ENCODE measurements at regions not wholly inside any gene's neighbourhood (a gene's known extent, or its start where the extent isn't known, plus 50 kb on each side); places are given as distances from the start of the nearest gene placed in this dataset.

DNA sequence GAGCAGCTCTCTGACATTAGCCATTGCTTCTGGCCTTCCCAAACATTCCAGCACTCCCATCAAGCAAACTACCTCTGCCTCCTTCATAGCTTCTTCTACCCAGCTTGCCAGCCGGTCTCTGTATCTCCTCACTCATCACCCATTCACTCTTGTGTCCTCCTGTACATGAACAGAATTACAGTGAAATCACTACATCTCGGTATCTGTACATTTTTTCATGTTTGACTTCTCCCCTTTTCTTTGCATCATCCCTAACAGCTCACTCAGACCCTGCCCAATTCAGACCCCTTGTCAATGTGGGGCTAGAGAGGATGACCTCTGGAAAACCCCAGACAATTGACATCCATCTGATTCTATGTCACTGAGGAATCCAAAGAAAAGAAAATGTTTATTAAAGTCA lies 335.8 kb downstream of the TNS1 start:
- in situ Hi-C loops (cut with HindIII; ENCODE audit: low pct_unique_long_range_greater_than_20kb, low sequenced_read_pairs): no loop called here
- TF ChIP-seq CTCF (IDR thresholded peaks at IDR 0.05) (no peak), REST (IDR thresholded peaks at IDR 0.05; ENCODE audit: insufficient read depth in 1 of 2, low read depth in 2 of 2, low read length in 1 of 2) (no peak), POLR2AphosphoS5 (IDR thresholded peaks at IDR 0.05; ENCODE audit: low read depth, low read length) (no peak), TCF7L2 (IDR thresholded peaks at IDR 0.05; ENCODE audit: low read depth, low read length) (no peak), SIN3A (IDR thresholded peaks at IDR 0.05; ENCODE audit: borderline replicate concordance, insufficient read depth, low read depth, low read length) (no peak)
- intact Hi-C loops (cut with micrococcal nuclease; ENCODE audit: unreplicated experiment): no loop called here
- POLR2A ChIA-PET: no interaction called here
- Histone ChIP-seq H3K4me3 (ENCODE audit: low read depth in 2 of 2, low read length in 2 of 2) (no peak overlapping the region), H3K9me3 (ENCODE audit: control insufficient read depth, insufficient read depth, low read depth, low read length) (no peaks in the 10 kb centered on the region), H3K4me1 (ENCODE audit: control insufficient read depth, insufficient read depth, low read length) (no peaks in the 10 kb centered on the region), H3K27ac (ENCODE audit: low read length) (no peak overlapping the region), H3K27me3 (ENCODE audit: control insufficient read depth, insufficient read depth, low read length) (no peaks in the 10 kb centered on the region), H3K36me3 (ENCODE audit: control insufficient read depth, insufficient read depth, low read length) (no peaks in the 10 kb centered on the region)
- BruUV-seq (replicated peaks): no TSS peak
- ATAC-seq: no peak
- no peak for DNase-seq (ENCODE audit: low read depth, low spot score)
- CTCF ChIA-PET: no interaction called here

DNA sequence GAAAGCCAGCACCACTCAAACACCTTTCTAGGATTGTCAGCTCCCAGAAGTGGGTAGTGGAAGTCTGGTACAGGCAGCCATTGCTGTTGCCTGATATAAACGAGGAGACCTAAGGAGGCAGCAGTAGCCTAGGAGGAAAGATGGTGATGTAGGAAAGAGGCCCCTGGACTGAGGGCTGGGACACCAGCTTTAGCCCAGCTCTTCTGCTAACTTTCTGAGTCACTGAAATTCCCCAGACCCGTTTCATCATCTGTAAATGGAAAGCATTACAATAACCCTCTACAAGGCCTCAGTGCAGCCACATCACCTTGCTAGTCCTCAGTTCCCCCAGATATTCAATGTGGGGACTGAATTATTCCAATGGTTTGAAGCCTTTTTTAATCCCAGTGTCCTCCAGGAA lies 336.5 kb downstream of the TNS1 start:
- in situ Hi-C loops (cut with HindIII; ENCODE audit: low pct_unique_long_range_greater_than_20kb, low sequenced_read_pairs) (no loop called here), intact Hi-C loops (cut with micrococcal nuclease; ENCODE audit: unreplicated experiment) (no loop called here)
- ATAC-seq (no peak), DNase-seq (ENCODE audit: low read depth, low spot score) (no peak)
- no peak overlapping the region for H3K4me3 ChIP-seq (ENCODE audit: low read depth in 2 of 2, low read length in 2 of 2)
- H3K36me3 ChIP-seq (ENCODE audit: control insufficient read depth, insufficient read depth, low read length): no peaks in the 10 kb centered on the region
- TF ChIP-seq POLR2AphosphoS5 (IDR thresholded peaks at IDR 0.05; ENCODE audit: low read depth, low read length) (no peak), REST (IDR thresholded peaks at IDR 0.05; ENCODE audit: insufficient read depth in 1 of 2, low read depth in 2 of 2, low read length in 1 of 2) (no peak), TCF7L2 (IDR thresholded peaks at IDR 0.05; ENCODE audit: low read depth, low read length) (no peak), CTCF (IDR thresholded peaks at IDR 0.05) (no peak), SIN3A (IDR thresholded peaks at IDR 0.05; ENCODE audit: borderline replicate concordance, insufficient read depth, low read depth, low read length) (no peak)
- POLR2A ChIA-PET: no interaction called here
- H3K27ac ChIP-seq (ENCODE audit: low read length): no peak overlapping the region
- no peaks in the 10 kb centered on the region for H3K27me3 ChIP-seq (ENCODE audit: control insufficient read depth, insufficient read depth, low read length)
- H3K9me3 ChIP-seq (ENCODE audit: control insufficient read depth, insufficient read depth, low read depth, low read length): no peaks in the 10 kb centered on the region
- BruUV-seq (replicated peaks): no TSS peak
- no peaks in the 10 kb centered on the region for H3K4me1 ChIP-seq (ENCODE audit: control insufficient read depth, insufficient read depth, low read length)
- CTCF ChIA-PET: no interaction called here

Measured in Panc1 (cell line).